ENCODE measurements at regions not wholly inside any gene's neighbourhood (a gene's known extent, or its start where the extent isn't known, plus 50 kb on each side); places are given as distances from the start of the nearest gene placed in this dataset.
"Not testable (repeated sequence)": the region's sequence is repeated elsewhere in the genome, so short reads cannot be mapped to it uniquely, and the experiment has no call there.

DNA sequence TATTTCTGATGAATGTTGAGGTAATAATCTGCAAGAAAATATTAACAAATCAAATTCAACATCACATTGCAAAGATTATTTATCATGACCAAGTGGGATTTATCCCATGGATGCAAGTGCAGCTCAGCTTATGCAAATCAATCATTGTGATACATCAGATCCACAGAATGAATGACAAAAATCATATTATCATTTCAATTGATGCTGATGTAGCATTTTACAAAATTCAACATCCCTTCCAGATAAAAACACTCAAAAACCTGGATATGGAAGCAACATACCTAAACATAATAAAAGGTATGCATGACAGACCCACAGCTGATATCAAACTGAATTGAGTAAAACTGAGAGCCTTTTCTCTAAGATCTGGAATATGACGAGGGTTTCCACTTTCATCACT, 1915.4 kb downstream of the ARAP2 start:
- DNase-seq, result no peak

DNA sequence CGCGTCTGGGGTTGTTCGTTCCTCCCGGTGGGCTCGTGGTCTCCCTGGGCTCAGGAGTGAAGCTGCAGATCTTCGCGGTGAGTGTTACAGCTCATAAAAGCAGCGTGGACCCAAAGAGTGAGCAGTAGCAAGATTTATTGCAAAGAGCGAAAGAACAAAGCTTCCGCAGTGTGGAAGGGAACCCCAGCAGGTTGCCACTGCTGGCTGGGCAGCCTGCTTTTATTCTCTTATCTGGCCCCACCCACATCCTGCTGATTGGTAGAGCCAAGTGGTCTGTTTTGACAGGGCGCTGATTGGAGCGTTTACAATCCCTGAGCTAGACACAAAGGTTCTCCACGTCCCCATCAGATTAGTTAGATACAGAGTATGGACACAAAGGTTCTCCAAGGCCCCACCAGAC, 1909.2 kb downstream of the ARAP2 start:
- not testable (repeated sequence) for DNase-seq

DNA sequence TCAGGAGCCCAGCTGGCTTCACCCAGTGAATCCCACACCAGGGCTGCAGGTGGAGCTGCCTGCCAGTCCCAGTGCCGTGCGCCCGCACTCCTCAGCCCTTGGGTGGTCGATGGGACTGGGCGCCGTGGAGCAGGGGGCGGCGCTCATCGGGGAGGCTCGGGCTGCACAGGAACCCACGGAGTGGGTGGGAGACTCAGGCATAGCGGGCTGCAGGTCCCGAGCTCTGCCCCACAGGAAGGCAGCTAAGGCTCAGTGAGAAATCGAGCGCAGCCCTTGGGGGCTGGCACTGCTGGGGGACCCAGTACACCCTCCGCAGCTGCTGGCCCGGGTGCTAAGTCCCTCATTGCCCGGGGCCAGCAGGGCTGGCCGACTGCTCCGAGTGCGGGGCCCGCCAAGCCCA, 1908.8 kb downstream of the ARAP2 start:
- not testable (repeated sequence) for DNase-seq

DNA sequence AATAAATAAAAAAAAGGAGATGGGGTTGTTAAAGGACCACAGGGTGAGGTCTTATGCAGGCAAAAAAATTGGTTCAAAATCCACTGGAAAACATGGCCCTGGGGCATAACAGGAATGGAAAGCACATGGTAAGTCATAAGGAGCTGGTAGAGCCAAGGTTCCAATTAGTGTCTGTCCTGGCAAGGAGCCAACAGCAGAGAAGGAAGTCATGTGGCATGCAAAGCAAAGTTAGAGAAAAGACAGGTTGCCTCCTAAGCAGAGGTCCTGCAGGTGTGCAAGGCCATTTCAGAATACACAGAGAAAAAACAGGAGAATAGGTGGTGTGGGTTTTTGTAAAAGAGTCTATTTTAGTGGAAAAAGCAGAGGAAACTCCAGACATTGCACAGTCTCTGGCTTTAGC, 1881.7 kb downstream of the ARAP2 start:
- DNase-seq, result peak; percentile 27

DNA sequence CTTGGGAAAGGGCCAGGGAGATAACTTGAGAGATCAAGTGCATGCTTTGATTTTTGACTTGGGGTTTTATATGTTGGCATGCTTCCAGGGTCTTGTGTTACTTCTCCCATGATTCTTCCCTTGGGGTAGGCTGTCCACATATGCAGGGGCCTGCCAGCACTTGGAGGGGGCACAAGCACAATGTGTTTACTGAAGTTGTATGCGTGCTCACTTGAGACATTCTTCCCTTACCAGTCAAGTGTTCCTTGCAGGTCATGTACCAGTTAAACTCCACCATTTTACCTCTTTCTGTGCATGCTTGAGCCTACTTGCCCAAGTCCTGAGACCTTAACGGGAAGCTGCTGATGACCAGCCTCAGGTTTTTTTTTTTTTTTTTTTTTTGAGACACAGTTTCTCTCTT, 1880.5 kb downstream of the ARAP2 start:
- no peak for DNase-seq

DNA sequence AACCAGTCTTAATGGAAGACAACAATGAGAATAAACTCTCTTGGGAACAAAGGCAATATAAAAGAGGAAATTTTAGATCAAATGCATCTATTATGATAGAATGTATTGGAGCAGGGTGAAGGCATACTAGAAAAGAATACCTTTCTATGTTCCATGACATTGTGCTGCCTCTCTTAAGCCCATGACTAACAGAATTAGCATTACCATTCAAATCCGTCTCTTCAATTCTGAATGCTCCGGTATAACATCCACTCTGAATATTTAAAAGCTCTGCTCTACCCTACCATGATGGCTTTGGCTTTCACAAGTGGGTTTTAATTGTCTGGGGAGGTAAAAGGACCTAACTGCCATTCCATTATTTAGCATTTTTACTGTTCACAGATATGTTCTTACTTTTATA, 1878.4 kb downstream of the ARAP2 start:
- no peak for DNase-seq

DNA sequence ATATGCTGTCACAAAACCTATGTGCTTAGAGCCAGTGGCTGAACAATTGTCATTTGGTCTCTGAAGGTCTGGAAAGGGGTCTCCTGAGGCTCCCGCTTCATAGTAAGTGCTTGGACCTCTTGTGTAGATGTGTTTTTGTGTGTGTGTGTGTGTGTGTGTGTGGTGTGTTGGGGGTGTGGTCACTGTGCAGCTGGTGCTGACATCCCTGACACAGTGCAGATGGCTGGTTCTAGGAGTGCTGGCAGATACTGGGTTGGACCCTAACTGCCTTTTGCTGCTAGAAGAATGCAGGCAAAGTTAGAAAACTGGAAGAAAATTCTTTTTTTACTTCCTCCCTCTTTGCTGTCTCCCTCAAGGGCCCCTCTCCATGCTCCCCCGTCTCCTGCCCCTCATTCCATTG, 1872.6 kb downstream of the ARAP2 start:
- DNase-seq, result no peak

DNA sequence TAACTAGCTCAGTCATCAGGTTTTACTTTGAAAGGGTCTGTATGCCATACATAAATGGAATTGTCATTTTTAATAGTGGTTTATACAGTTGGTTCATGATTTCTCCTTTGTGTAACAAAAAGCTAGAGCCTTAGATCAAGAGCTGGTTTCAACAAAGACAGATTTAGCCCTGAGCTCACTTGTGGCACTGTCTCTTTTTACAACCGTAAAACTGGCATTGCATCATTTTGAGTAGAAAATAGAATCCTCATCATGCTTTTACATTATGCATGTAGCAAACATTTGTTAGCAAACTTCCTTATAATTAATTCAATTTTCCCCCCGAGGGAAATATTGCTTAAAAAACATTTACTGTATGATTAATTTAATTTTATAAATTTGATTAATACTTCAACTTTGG, 1871.5 kb downstream of the ARAP2 start:
- no peak for DNase-seq

DNA sequence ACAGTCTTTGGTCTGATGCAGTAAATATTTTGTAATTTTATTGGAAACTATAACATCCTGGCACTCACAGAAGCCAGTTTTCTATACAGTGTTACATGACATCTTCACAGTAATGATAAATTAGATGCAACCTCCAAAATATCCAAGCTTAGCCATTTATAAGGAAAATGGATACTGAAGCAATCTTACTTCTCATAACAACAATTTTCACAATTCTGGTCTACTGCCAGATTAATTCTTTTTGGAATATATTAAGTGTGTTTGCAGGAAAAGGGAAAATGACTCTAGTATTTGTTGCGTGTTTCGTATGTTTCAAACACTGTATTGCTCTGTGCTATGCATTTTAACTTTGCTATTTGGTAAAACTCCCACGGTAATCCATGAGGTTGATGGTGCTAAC, 1870.9 kb downstream of the ARAP2 start:
- DNase-seq, result no peak

DNA sequence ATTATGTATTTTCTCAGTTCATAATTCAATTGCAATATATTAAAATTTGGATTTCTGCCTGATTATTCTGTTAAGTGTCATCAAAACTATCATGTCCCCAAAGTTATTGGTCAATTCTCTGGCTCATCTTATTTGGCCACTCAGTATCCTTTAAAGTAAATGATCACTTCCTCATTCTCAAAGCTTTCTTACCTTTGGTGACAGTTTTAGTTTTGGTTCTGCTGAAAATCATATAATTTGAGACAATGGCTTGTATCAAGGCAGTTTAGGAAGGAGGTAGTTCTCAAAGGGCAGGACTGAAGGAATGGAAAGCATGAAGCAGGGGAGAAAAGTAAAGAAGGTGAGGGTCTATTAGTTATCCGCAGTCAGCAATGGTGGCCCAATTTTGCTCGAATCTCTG, 1832.1 kb downstream of the ARAP2 start:
- no peak for DNase-seq

DNA sequence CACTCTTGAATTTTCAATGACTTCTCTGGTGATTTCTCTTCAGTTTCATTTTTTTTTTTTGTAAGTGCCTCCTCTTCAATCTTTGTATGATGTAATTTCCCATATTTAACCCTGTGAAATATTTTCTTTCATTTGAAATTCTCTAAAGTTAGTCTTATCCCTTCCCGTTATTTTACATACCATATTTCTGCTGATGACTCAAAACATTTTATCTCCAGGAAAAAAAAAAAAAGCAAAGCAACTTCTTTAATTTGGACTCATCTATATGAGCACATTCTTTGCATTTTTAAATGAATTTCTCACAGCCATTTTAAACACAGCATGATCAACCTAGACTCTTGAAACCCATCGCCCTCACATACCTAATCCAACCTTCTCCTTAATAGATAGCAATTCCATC, 1831.4 kb downstream of the ARAP2 start:
- DNase-seq, result no peak

DNA sequence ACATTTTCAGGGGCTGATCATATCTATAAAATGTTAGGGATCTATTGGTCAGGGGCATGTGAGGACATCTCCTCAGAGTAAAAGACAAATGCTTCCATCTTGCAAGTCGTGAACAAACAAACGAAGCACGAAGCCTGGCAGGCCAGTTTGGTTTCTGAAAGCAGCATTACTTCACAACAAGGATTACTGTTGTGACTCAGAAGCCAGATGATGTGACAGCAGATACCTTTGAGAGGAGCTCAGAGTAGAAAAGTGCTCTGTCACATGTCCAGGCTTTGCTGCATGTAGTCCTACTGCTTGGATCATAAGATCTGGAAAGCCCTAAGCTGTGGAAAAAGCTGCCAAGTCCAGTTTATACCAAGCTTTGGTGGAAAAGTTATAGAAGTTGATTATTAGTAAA, 1827.2 kb downstream of the ARAP2 start:
- peak; percentile 35 for DNase-seq

DNA sequence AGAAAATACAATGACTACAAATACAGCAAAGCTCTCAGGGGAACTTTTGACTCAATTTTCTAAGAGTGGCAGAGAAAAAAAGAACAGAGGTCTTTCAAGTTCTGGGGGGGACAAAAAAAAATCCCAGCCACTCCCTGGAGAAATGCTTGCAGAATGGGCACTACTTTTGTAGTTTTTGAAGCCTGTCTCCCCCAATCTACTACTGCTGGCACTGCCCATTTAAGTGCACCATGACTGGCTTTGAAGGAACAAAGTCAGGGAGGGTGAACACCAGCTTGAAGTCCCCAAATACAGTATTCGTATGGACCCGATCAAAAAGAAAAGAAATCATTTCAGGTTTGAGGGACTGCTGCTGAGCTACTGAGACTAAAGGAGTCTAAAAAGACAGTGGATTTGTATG, 1824.4 kb downstream of the ARAP2 start:
- no peak for DNase-seq

DNA sequence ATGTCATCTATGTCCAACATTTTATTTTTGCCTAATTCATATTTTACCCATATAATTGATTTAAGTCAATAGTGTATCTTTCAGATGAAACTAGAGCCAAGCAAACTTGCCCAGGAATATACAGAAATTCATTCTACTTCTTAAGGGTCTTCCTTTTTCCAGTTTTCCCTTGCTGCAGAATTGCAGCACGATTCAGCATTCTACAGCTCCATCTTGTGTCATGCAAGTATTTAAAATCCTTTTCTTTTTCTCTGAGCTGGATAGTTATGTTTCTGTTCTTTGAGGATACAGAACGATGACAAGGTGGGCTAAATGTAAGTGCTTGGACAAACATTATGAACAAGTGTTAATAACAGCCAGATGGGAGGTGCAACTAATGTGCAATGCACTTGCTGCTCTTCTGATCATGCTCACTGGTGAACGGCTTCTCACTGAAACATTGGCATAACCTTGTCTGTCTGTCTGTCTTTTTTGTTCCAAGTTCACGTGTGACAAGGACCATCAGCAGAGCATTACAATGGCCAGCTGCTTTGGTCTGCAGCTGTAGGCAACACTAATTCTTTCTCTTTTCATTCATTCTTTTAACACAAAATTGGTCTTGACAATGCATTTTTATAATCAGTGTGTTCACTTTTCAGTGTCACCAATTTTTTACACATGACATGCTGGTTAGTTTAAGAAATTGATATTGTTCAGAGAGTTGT, 1821.7 kb downstream of the ARAP2 start:
- peak; percentile 73 for DNase-seq

DNA sequence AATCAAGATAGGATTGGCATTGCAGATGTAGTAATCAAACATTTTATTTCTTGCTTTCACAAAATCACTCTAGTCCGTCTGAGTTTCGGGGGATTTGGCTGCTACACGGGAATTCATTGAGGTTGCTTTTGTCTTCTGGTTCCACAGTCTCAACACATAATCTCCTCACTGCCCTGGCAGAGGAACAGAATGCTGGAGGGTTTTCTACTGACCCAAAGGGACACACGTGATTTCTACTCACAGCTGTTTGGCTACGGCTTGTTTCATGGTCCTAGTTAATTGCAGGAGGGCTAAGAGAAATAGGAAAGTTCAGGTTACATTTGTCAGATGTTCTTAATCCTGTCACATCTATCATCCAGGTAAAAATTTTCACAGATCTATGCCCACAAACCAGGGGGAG, 1811.6 kb downstream of the ARAP2 start:
- no peak for DNase-seq

DNA sequence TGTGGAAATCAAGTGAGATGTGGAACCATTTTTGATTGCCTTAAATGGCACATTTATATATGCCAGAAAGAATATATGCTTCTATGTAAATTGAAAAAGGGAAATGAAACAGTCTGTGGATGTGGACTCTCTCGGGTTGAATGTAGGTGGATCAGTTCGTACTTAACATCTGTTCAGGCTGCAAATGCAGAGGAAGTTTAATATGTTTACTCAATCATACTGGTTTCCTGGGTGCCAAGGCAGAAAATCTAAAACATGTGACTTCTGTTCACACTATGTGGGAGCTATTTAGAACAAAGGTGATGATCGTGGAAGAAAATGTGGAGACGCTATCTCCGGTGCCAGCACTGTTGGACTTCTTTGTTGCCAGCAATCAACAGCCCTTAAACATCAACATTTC, 1809.9 kb downstream of the ARAP2 start:
- DNase-seq, result peak; percentile 40

DNA sequence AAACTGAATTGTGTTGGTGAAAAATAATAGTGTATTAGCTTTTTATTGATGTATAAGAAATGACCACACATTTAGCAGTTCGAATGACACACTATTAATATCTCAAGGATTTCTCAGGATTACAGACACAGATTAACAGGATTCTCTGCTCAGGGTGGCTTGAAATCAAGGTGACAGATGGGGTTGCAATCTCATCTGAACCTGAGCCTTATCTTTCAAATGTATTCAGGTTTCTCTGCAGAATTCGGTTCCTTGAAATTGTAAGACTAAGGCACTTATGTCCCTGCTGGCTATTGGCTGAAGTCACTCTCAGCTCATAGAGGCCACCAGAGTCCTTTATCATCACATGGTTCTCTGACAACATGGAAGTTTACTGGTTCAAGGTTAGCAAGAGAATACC, 1780.1 kb downstream of the ARAP2 start:
- no peak for DNase-seq

DNA sequence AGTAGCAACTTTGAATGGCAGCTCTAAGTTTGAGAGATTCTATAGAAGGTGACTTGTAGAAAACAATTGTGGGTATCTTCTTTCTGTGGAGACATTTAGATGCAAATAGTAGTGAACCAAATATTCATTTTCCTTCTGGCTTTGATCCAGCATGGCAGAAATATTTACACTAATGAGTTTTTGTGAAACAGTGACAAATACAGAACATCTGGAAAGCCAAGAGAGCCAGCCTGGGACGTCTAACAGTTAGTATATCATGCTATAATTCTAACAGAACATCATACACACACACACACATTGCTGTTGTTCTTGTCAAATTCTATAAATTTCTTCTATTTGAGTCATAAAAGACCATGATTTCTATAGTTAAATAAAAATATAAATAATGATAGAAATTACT, 1777.9 kb downstream of the ARAP2 start:
- DNase-seq, result no peak

DNA sequence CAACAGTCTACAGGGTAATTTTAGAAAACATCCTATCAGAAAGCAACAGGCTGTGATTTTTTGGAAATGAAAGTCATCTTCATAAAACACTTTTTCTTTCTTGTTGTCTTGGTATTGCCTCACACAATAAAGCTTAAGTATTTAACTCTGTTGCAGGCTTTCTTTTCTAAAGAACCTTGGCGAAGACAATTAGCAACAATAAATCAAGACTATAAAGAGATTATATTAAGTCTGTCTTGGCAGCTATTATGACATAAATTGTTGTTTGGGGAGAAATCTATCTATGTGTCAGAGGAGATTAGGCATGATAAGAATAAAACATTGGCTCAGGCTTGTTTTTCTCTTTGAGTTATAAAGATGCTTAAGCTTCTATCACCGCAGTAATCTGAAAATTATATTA, 1774.8 kb downstream of the ARAP2 start:
- DNase-seq, result no peak

DNA sequence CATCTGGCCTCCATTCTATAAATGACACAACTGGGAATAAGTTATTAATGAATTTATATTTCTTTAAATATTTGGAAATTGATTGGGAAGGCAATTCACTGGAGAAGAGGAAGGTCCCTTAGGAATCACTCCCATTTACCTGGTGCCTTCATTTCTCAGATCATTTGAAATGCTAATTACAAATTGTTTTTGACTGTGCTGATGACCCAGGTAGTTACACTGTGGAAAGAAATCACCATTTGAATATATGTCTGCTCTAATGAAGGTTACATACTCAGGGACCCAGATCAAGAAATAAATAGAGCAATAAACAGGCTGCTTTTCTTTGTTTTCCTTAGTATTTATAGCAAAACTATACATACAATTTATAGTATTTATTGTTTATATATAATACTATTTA, 1759.1 kb downstream of the ARAP2 start:
- no peak for DNase-seq

DNA sequence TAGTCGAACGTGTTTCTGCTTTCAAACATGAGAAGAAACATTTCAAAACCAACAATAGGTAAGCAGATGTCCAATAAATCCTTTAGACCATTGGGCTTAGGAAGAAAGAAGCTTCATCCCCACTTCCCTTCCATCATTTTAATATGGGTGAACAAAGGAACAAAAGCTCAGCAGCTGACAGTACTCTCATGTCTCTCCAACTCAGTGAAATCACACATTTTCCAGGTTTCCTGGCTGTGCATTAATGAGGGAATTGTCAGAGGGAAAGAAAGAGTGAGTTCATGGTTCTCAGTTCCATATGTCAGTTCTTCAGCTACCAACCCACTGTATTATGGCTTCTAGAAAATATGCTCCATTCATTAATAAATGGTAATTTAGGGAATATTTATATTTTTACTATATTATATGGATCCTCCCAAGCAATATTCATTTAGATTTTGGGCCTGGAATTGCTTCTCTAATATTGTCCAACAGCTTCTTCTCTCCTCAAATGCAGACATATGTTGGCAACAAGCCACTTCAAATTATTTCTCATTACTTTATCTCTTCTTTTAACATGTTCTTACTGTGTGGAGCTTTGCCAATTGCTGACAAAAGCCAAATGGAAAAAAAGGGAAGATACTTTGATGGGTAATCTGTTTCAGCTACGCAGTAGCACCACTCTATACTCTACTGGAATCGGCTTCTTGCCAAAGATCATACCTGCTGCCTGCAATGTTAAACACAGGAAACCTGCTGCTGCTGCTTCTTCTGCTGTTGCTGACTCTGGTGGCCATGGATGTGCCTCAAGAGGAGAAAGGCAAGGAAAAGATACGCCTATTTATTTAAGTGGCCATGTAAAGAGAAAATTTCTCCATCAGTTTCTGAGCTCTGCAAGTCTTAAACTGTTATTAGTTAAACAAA, 1757.6 kb downstream of the ARAP2 start:
- no peak for DNase-seq

DNA sequence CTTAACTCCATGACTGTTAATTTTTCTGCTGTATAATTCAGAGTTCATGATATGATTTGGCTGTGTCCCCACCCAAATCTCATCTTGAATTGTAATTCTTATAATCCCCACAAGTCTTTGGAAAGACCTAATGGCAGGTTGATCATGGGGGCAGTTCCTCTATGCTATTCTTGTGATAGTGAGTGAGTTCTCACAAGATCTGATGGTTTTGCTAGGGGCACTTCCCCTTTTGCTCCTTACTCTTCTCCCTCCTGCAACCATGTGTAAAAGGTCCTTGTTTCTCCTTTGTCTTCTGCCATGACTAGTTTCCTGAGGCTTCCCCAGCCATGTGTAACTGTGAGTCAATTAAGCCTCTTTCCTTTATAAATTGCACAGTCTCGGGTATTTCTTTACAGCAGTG, 1751.9 kb downstream of the ARAP2 start:
- DNase-seq, result no peak

DNA sequence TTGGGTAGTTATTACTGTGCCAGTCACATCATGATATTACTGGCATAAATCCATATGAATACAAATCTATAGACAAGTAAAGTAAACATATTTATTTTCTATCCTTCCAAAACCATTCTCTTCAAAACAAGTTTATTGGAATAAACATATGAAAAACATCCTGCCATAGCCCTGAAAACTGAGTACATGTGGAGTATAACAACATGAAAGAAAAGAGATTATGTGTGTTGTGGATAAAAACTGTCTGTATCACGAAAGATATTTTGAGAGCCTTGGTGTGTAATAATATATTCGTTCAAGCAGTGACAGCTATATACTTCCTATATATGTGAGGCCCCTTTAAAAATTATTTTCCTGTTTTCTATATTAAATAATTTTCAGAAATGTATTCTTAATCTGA, 1742.2 kb downstream of the ARAP2 start:
- DNase-seq, result no peak

DNA sequence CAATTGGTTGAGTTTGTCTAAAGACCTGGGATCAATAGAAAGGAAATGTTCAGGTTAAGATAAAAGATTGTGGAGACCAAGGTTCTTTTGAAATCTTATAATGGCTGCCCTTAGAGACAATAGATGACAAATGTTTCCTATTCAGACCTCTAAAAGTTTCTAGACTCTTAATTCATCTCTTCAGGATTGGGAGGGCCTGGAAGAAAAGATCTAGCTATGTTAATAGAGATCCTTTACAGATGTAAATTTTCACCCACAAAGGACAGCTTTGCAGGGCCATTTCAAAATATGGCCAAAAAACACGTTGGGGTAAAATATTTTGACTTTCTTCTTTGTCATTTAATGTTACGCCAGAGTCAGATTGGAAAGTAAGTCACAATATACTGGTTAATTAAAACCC, 1739.6 kb downstream of the ARAP2 start:
- not testable (repeated sequence) for DNase-seq

Measured in DMS53 (cell line).